ENCODE measurements at regions not wholly inside any gene's neighbourhood (a gene's known extent, or its start where the extent isn't known, plus 50 kb on each side); places are given as distances from the start of the nearest gene placed in this dataset.

GRCh38 chr14:34229140-34229539 lies 232.9 kb downstream of the SPTSSA start:
- in situ Hi-C loops (cut with MboI; ENCODE audit: low pct_unique_long_range_greater_than_20kb, low sequenced_read_pairs) = loop anchor here (25.0 kb wide), 1 partner anchor 392 kb away; no protein-coding TSS in a partner anchor
- no peak for DNase-seq

DNA sequence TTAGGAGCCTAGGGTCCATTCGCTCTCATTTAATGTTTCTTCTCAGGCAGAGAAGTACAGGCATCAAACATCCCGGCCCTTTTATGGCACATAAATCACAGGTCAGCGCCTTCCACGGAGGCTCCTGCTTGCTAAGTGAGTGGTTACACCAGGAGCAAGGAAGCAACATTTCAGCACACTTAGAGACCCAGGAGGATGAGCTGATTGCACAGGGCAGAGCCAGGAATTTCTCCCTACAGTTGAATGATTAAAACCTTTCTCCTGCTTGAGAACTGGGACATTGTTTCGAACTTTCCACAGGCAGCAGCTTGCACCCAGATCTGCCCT lies 233.4 kb downstream of the SPTSSA start:
- DNase-seq = no peak
- in situ Hi-C loops (cut with MboI; ENCODE audit: low pct_unique_long_range_greater_than_20kb, low sequenced_read_pairs) = loop anchor here (25.0 kb wide), 1 partner anchor 391 kb away; no protein-coding TSS in a partner anchor

- peak; percentile 66 for DNase-seq
- in situ Hi-C loops (cut with MboI; ENCODE audit: low pct_unique_long_range_greater_than_20kb, low sequenced_read_pairs) = loop anchor here (25.0 kb wide), 1 partner anchor 391 kb away; no protein-coding TSS in a partner anchor
These were observed 234.0 kb downstream of the SPTSSA start for GRCh38 chr14:34227834-34228649.

GRCh38 chr14:34224221-34224620 lies 237.8 kb downstream of the SPTSSA start:
- DNase-seq = no peak
- in situ Hi-C loops (cut with MboI; ENCODE audit: low pct_unique_long_range_greater_than_20kb, low sequenced_read_pairs) = no loop called here

DNA sequence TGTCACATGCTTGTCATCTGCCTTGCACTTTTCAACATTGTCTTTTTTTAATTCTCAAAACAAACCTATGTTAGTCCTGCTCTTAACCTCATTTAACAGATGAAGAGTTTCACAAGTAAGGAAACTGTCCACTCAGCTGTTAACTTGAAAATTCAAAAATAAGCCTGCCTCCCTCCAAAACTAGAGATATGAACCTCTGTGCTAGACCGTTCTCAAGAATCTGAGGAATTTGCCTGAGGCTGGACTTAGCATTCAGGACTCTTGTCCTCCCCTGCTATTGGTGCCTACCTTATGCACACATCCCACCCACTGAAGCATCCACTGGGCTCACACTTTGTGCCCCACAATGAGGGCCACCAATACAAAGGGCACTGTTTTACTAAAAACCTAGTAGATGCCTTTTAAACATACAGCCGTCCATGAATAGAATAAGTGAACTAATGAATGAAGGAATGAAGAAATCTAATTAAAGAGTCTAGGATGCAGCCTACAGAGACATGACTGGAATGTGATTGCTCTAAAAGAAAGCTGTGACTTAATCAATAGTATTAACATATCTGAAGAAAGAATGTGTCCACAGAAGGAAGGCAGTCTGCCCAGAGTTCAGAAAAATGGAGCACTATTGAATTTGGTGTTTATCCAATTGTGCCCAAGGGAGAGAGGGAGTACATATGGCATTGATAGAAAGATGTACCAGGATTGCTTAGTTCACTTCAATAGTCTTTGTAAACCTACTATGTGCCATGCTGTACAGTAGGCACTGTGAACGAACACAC lies 238.5 kb downstream of the SPTSSA start:
- in situ Hi-C loops (cut with MboI; ENCODE audit: low pct_unique_long_range_greater_than_20kb, low sequenced_read_pairs) = no loop called here
- DNase-seq = no peak

DNA sequence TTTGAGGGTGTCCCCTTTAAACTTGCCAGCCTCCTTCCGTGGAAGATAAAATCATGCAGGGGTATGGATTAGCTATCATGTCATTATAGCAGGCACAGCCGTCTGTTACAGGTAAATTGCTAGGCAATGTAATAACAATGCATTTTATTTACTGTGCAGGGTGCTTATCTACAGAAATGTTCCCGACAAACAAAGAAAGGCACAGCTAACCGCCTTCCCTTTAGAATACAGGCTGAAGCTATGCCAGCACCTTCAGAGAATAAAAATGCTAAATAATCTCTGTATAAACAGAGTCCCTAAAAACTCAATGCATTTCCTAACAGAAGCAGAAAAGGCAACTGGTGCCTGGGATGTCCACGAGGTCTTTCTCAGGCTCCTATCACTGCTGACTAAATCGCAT lies 239.2 kb downstream of the SPTSSA start:
- DNase-seq = no peak
- in situ Hi-C loops (cut with MboI; ENCODE audit: low pct_unique_long_range_greater_than_20kb, low sequenced_read_pairs) = no loop called here

GRCh38 chr14:34222122-34222521 lies 239.9 kb downstream of the SPTSSA start:
- DNase-seq = no peak
- in situ Hi-C loops (cut with MboI; ENCODE audit: low pct_unique_long_range_greater_than_20kb, low sequenced_read_pairs) = no loop called here

- in situ Hi-C loops (cut with MboI; ENCODE audit: low pct_unique_long_range_greater_than_20kb, low sequenced_read_pairs) = no loop called here
- peak; percentile 5 for DNase-seq
These were observed 241.1 kb downstream of the SPTSSA start for GRCh38 chr14:34220921-34221320.

- in situ Hi-C loops (cut with MboI; ENCODE audit: low pct_unique_long_range_greater_than_20kb, low sequenced_read_pairs) = no loop called here
- DNase-seq = no peak
These were observed 241.7 kb downstream of the SPTSSA start for GRCh38 chr14:34220378-34220706.

DNA sequence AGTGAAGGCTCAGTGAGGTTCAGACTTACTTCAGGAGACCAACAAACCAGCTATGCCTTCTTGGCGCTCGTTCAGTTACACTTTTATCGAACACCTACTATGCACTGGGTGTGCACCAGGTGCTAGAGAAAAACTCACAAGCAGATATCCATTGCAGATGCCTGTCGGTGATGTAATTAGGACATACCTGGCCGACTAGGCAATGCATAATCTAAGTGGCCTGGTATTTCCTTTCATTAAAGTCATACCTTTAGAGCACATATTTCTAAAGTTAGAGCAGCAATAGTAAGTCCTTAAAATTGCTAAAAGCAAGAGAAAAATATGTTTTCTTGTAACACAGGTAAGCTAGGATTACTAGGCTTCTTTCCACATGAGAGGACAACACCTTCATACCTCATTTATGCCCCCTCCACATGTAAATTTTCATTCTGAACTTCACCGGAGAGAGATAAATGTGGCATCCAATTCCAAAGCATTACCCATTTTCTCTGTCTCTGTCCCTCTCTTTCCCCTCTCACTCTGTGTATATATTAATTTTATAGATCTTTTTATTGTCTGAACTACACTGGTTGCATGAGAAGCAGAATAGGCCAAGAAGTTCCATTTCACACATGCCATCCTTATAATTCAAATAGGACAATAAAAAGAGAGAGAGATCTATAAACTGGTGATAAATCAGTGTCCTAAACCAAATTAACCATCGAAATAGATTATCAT lies 242.2 kb downstream of the SPTSSA start:
- no peak for DNase-seq
- in situ Hi-C loops (cut with MboI; ENCODE audit: low pct_unique_long_range_greater_than_20kb, low sequenced_read_pairs) = no loop called here

DNA sequence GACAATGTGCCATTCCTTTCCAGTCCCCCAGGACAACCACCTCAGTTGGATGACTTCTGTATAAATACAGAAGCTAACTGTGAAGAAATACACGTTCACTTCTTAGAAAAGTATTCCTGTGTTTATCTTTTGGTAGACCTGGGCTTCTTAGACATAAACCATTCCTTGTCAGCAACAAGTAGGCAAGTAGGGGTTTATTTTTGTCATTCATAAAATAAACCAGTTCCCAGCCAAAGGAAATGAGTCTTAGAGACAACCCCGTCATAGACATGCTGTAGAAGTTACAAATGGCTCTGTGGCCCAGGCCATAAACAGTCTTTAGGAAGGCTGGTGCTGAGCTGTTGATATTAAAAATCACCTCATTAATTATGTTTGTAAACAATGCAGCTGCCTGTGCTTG lies 243.2 kb downstream of the SPTSSA start:
- in situ Hi-C loops (cut with MboI; ENCODE audit: low pct_unique_long_range_greater_than_20kb, low sequenced_read_pairs) = no loop called here
- DNase-seq = no peak

DNA sequence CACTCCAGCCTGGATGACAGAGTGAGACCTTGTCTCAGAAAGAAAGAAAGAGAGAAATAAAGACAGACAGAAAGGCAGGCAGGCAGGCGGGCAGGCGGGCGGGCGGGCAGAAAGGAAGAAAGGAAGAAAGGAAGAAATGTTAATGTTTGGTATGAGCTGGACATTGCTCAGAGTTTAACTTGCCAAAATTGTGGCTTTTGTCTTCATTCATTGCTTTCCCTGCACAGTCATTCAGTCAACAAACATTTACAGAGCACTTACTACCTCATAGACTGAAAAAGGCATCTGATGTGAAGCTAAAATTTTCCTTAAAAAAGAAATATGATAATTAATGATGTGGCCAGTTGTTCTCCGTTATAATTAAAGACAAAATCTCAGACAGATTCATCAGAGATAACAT lies 247.1 kb downstream of the SPTSSA start:
- in situ Hi-C loops (cut with MboI; ENCODE audit: low pct_unique_long_range_greater_than_20kb, low sequenced_read_pairs) = no loop called here
- no peak for DNase-seq

DNA sequence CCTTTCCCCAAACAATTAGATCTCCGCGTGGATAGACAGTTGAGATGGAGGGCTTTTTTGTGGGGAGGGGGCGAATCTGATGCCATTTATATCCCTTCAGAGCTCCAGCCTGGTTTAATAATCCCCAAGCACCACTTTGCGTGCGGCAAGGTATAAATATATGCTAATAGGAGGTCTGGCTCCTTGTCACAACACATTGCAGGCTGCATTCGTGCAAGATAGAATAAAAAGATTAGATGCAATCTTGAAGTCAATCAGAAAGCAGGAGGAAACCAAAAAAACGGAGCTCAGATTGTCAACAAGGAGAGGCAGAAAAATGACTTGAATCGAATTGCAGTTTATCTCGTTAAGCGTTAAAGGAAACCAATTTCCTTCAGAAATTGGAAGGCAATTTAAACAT lies 248.7 kb downstream of the SPTSSA start:
- in situ Hi-C loops (cut with MboI; ENCODE audit: low pct_unique_long_range_greater_than_20kb, low sequenced_read_pairs) = no loop called here
- DNase-seq = no peak

DNA sequence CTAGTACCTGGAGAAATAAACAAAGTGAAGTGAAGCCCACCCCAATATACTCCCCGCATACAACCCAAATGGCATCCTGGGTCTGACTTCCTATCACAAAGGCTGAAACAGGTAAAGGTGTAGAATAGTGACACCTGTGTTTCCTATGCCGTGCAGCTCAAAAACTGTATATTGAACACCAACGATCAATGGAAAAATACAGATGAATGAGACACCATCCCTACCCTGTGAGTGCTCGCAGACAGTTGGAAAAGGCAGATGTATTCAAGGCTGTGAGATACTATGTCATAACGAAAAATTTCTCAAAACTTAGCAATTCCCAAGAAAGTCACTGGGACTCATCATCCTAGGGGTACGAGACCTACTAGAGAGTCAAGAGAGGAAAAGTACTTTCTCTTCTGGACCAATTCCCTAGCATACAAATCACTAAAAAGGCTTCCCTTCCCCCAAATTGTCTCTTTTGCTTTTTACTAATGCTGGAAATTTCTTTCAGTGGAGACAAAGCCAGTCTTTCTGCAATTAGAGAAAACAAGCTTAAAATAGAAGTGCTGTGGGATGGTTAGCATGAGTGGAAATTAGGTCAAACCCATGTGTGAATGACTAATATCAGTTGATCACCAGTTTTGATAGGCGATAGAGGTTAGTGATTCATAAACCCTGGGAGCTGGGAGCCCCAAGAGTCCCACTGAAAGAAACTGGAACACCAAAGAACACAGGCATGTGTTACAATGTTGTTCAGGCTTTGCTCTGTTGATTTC lies 249.7 kb downstream of the SPTSSA start:
- in situ Hi-C loops (cut with MboI; ENCODE audit: low pct_unique_long_range_greater_than_20kb, low sequenced_read_pairs) = no loop called here
- no peak for DNase-seq

DNA sequence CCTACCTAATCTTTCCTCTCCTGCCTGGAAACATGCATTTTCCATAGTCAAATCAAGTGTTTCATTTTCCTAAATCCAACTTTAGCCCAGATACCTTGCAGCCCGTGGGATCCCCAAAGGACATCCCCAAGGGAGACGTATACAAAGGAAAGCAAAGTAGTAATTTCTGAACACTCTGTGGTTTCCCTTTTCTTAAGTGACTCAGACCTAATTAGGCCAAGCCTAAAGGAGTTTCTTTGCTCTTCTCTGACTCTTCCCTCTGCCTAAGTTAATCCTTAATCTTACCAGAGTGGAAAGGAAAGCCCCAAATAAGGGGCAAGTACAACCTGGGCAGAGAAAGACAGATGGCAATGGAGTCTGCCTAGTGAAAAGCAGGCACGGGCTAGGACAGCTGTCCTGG lies 250.3 kb downstream of the SPTSSA start:
- DNase-seq = no peak
- in situ Hi-C loops (cut with MboI; ENCODE audit: low pct_unique_long_range_greater_than_20kb, low sequenced_read_pairs) = no loop called here

GRCh38 chr14:34208532-34208931 lies 253.5 kb downstream of the SPTSSA start:
- in situ Hi-C loops (cut with MboI; ENCODE audit: low pct_unique_long_range_greater_than_20kb, low sequenced_read_pairs) = no loop called here

DNA sequence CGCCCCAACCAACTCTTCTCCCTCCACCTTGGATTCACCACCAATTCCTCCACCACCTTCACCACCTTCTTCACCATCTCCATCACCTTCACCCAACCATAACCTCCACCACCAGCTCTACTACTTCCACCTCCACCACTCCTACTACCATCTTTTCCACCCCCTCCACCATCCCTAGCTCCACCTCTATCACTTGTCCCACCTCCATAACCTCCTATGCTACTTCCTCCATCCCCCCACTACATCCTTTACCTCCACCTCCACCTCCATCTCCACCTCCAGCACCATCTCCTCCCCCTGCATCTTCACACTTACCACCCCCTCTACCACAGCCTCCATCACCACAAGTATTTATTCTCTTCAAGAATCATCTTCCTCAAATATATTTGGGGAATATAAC lies 254.9 kb upstream of the EGLN3 start:
- no peak for DNase-seq
- in situ Hi-C loops (cut with MboI; ENCODE audit: low pct_unique_long_range_greater_than_20kb, low sequenced_read_pairs) = no loop called here

More at GRCh38 chr14:34208532-34208931, 253.5 kb downstream of the SPTSSA start:
- no peak for DNase-seq

DNA sequence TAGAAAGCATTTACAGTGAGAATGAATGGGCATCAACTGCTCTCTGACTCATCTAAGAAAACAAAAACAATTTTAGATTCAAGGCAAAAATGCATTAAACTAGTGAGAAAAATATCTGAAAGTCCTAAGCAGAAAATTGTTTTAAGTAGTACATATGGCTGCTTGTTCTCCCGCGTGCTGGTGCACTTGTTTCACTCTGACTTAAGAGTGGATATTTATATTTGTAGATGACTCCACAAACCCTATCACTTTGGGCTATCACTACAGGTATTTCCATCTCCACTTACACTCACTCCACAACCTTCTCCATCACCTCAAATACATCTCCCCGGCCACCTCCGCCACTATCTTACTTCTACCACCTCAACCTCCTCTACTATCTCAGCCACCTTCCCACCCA lies 253.9 kb upstream of the EGLN3 start:
- in situ Hi-C loops (cut with MboI; ENCODE audit: low pct_unique_long_range_greater_than_20kb, low sequenced_read_pairs) = no loop called here

DNA sequence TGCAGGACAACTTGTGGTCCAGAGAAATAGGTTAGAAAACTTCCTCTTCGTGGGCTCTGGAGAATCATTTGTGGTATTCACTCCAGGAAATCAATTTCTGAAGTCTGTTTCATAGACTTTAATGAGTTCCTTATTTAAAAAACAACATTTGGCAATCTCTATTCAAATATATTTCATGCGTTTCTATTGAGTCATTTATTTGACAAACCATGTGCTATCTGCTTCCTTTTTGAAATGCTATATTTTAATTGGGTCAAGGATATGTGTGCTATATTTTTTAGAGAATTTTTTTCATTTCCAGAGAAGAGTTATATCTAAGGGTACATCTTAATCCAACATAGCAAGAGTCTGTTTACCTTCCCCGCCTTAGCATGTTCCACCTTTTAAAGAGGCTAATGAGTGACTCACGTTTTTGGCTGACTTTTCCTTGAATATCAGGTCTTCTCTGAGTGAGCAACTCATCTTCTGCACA lies 252.4 kb upstream of the EGLN3 start:
- in situ Hi-C loops (cut with MboI; ENCODE audit: low pct_unique_long_range_greater_than_20kb, low sequenced_read_pairs) = no loop called here
- DNase-seq = peak; percentile 16

More for the DNA sequence above, 253.9 kb upstream of the EGLN3 start:
- no peak for DNase-seq

Measured in KBM-7 (cell line).